Ishikawa (cell line): ENCODE measurements at regions not wholly inside any gene's neighbourhood (a gene's known extent, or its start where the extent isn't known, plus 50 kb on each side); places are given as distances from the start of the nearest gene placed in this dataset.

Experiments used
- RAD21 ChIP-seq: IDR thresholded peaks from 2 replicates; pipeline ENCODE4 v1.6.1; 2012; ENCODE audit warnings: low read depth
- ZBTB7A ChIP-seq: IDR thresholded peaks from 2 replicates; pipeline ENCODE4 v1.6.1; 2012; ENCODE audit warnings: low read depth

GRCh38 chr11:47899801-47900200 is 51.7 kb upstream of the NUP160 start:
- TF ChIP-seq ZBTB7A (no peak), RAD21 (no peak)
